ENCODE measurements at regions not wholly inside any gene's neighbourhood (a gene's known extent, or its start where the extent isn't known, plus 50 kb on each side); places are given as distances from the start of the nearest gene placed in this dataset.

DNA sequence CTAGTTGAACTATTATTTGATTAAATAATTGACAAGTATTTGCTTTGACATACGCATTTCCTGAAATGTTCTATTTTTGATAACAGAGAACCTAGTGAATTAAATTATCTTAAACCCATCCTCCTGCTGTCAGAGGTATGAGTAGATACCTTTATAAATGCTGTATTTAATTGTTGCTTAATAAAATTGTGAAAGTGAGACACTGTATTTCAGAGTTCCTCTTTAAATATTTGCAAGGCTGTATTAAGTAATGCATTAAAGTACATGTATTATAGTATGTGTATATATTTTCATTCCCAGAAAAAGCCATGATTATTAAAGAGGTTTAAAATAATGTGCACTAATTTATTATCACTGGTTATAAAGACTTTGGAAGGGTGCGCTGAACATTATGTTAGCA, 483.8 kb downstream of the TFAP2B start:
- no peak overlapping the region for H2AFZ ChIP-seq (ENCODE audit: low read depth, low read length)
- no peak overlapping the region for H3K4me2 ChIP-seq (ENCODE audit: low read length)
- H3K27me3 ChIP-seq (ENCODE audit: insufficient read depth, low read depth, low read length) = no peaks in the 10 kb centered on the region
- no peaks in the 10 kb centered on the region for H3K36me3 ChIP-seq (ENCODE audit: insufficient read depth, low read length)
- no peak overlapping the region for H3K27ac ChIP-seq (ENCODE audit: low read length)
- H3K79me2 ChIP-seq (replicated peaks; ENCODE audit: insufficient read depth, low read length) = no peaks in the 10 kb centered on the region
- H3K9me2 ChIP-seq (ENCODE audit: insufficient read depth, low read length) = no peaks in the 10 kb centered on the region
- no peaks in the 10 kb centered on the region for H3K9me3 ChIP-seq (ENCODE audit: low read length)
- TF ChIP-seq EP300 (conservative IDR thresholded peaks at IDR 0.05; ENCODE audit: poor library complexity, severe bottlenecking) (no peak), TAF1 (IDR thresholded peaks at IDR 0.05; ENCODE audit: low read depth) (no peak), RAD21 (conservative IDR thresholded peaks at IDR 0.05) (no peak), CTCF (IDR thresholded peaks at IDR 0.05; ENCODE audit: poor library complexity, severe bottlenecking) (no peak), POLR2AphosphoS5 (IDR thresholded peaks at IDR 0.05) (no peak), SMC3 (conservative IDR thresholded peaks at IDR 0.05; ENCODE audit: poor library complexity) (no peak), EZH2 (IDR thresholded peaks at IDR 0.05; ENCODE audit: borderline replicate concordance, insufficient read depth, low read length, poor library complexity, severe bottlenecking) (no peak), REST (IDR thresholded peaks at IDR 0.05; ENCODE audit: borderline replicate concordance) (no peak)
- H4K20me1 ChIP-seq (ENCODE audit: insufficient read depth) = no peaks in the 10 kb centered on the region
- no peak overlapping the region for H3K9ac ChIP-seq (ENCODE audit: low read length)
- H3K4me3 ChIP-seq (ENCODE audit: low read length) = no peak overlapping the region
- H3F3A ChIP-seq (ENCODE audit: insufficient read depth, low read length, poor library complexity, severe bottlenecking) = no peaks in the 10 kb centered on the region

- Histone ChIP-seq H3K36me3 (ENCODE audit: insufficient read depth, low read length) (no peaks in the 10 kb centered on the region), H3K4me3 (ENCODE audit: low read length) (no peak overlapping the region), H4K20me1 (ENCODE audit: insufficient read depth) (no peaks in the 10 kb centered on the region), H3F3A (ENCODE audit: insufficient read depth, low read length, poor library complexity, severe bottlenecking) (no peaks in the 10 kb centered on the region), H3K9ac (ENCODE audit: low read length) (no peak overlapping the region), H2AFZ (ENCODE audit: low read depth, low read length) (no peak overlapping the region), H3K9me3 (ENCODE audit: low read length) (no peaks in the 10 kb centered on the region), H3K9me2 (ENCODE audit: insufficient read depth, low read length) (no peaks in the 10 kb centered on the region), H3K27me3 (ENCODE audit: insufficient read depth, low read depth, low read length) (no peaks in the 10 kb centered on the region), H3K79me2 (replicated peaks; ENCODE audit: insufficient read depth, low read length) (no peaks in the 10 kb centered on the region), H3K27ac (ENCODE audit: low read length) (no peak overlapping the region), H3K4me2 (ENCODE audit: low read length) (no peak overlapping the region)
- TF ChIP-seq RAD21 (conservative IDR thresholded peaks at IDR 0.05) = no peak
- no peak for TF ChIP-seq MXI1 (conservative IDR thresholded peaks at IDR 0.05; ENCODE audit: poor library complexity, severe bottlenecking)
- TF ChIP-seq REST (IDR thresholded peaks at IDR 0.05; ENCODE audit: borderline replicate concordance) = no peak
- TF ChIP-seq CTCF (IDR thresholded peaks at IDR 0.05; ENCODE audit: poor library complexity, severe bottlenecking) = no peak
- TF ChIP-seq EP300 (conservative IDR thresholded peaks at IDR 0.05; ENCODE audit: poor library complexity, severe bottlenecking) = no peak
- no peak for TF ChIP-seq SMC3 (conservative IDR thresholded peaks at IDR 0.05; ENCODE audit: poor library complexity)
- no peak for TF ChIP-seq TAF1 (IDR thresholded peaks at IDR 0.05; ENCODE audit: low read depth)
- no peak for TF ChIP-seq POLR2AphosphoS5 (IDR thresholded peaks at IDR 0.05)
- no peak for TF ChIP-seq EZH2 (IDR thresholded peaks at IDR 0.05; ENCODE audit: borderline replicate concordance, insufficient read depth, low read length, poor library complexity, severe bottlenecking)
Observed at GRCh38 chr6:51303338-51303737, 484.7 kb downstream of the TFAP2B start.

Data from neural cell (in vitro differentiated cells).